HG02763 (cell line): ENCODE measurements at regions not wholly inside any gene's neighbourhood (a gene's known extent, or its start where the extent isn't known, plus 50 kb on each side); places are given as distances from the start of the nearest gene placed in this dataset.
"Not testable (repeated sequence)": the region's sequence is repeated elsewhere in the genome, so short reads cannot be mapped to it uniquely, and the experiment has no call there.

Experiments used
- ATAC-seq: cut with Tn5 transposase; IDR thresholded peaks from one replicate; pipeline ENCODE4 v1.9.1; 2021; ENCODE audit warnings: mild to moderate bottlenecking, moderate library complexity; ENCODE audit not compliant: unreplicated experiment

DNA sequence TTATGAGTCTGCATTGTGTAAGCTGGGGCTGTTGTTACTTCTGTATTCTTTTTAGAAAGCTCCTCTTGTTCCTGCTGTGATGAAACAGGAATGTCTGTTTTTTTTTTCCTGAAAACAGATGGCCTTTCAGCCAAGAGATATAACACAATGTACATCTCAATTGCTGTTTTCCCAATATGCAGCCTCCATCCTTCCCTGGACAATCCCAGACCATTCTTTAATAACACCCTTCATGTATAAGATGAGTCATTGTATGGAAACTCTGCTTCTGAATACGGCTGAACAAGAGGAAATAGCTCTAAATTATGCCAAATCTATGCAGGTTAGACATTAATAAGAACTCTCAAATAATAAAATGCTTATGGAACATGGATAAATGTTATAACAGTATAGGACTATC, 60.2 kb upstream of the LRRC4C start:
- no peak for ATAC-seq

DNA sequence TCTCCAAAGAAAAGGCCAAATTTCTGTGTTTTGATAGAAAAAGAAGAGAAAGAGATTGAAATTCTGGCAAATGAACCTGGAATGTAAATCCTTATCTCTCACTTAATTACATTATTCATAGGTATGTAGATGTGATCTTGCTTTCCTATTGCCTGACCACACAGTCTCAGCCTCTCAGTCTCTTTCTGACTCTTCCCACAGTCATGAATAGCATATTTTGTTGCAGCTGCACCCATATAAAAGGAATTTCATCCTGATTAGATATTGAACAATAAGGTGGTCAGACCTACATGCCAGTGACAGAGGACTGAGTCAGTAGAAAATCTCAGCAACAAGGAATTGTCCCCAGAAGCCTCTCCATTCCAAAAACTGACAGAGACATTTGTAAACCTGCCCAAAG, 62.9 kb upstream of the LRRC4C start:
- no peak for ATAC-seq

DNA sequence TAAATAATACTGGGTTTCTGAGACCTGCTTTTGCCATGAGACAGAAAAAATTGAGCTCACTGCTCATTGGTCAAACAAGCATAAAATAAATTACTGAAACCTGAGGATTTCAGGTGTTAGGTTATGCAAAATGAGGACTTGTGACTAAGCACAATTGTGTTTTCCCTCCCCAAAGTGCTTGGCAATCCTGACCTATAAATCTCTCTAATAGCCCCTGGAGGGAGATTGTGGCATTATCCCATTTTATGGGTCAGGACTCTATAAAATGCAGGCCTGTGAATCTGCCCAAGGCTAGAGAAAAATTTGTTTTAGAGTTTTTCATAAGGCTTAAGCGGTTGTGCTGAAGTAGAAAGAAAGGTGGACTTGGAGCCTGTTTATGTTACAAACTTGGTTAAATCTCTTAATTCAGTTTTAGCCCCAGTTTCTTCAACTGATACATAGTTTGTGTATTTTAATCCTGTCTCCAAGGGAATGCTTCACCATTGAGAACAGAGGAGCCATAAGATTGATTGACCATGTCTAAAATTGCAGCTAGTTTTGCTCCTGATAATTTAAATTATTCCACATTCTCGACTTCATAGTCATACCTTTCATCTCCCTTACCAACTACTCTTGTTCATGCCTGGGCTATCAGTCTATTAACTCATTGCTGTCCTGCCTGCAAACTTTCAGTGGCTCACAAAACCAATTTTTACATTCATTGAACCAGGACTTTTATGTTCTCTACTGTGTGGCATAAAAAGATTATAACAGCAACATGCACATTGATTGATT, 63.6 kb upstream of the LRRC4C start:
- ATAC-seq: no peak

DNA sequence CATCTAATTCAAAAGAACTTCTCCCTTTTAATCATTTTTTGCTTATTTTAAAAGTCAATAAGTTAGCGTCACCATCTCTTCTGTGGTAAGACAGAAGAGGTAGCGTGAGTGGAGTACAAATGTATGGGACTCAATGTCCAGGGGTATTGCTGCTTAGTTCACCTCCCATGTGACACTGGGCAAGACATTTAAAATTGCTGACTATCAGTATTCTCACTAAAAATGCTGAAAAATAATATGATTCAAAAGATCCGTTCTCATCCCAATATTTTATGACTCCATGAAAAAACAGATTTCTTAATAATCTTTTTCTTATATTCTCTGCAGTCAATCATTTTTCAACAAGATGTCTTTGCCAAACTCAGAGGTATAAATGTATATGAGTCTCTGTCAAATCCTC, 68.1 kb upstream of the LRRC4C start:
- ATAC-seq: no peak

DNA sequence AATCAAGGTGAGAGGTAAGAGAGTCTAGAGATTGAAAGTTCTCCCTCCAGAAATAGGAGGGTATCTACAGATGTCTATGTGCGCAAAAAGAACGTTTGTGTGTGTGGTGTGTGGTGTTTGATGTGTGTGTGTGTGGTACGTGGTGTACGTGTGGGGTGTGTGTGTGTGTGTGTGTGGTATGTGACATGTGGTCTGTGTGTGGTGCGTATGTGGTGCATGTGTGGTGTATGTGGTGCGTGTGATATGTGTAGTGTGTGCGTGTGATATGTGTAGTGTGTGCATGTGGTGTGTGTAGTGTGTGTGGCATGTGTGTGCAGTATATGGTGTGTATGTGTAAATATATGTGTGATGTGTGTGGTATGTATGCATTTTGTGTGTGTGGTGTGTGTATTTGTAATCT, 73.0 kb upstream of the LRRC4C start:
- no peak for ATAC-seq

DNA sequence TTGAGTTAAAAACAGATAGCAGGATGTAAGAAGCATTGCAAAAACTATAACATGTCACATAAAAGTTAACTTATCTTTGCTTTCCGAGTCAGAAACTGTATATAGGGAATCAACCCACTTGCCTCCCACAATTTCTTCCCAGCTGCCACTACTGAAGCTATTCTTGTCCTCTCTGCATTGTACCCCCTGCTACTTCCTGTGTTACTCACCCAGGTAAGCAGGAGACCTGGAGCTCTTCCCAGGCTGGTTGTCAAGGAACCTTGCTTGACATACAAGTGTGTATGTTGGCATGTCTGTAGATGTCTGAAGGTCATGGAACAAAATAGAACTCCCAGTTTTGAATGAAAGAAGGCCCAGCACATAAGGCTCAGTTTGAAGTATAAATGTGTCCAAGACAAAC, 74.3 kb upstream of the LRRC4C start:
- ATAC-seq: no peak

DNA sequence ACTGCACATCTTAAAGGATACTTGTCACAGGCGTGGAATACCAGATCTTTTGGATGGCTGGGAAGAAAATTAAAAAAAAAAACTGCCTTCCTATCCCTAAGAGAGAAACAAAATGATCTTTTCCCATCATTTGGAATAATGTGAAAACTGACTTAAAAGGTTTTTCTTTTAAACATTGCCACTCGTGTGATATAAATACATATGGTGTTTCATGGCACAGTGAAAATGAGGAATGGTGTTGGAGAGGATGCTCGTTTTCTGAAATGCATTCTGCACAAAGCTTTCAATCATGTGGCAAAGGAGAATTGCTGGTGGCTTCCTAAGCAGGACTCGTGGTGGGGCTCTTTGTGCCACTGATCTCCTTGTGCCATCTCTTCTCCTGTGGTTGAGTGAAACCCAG, 74.9 kb upstream of the LRRC4C start:
- ATAC-seq: no peak

DNA sequence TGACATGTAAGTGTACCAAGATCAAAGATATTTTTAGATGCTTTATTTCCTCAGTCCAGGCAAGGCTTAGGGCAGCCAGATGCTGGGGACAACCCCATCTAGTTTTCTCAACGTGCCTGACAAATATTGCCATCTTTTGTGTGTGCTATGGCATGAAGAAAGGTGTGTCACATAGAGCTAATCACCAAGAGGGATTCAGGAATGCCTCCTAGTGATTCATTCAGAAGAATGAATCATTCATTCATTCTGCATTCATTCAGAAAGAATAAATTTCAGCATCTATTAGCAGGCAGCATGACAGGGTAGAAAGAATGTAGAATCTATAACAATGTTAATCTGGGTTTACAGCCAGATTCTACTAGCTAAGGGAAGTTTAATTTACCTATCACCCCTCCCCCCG, 75.4 kb upstream of the LRRC4C start:
- ATAC-seq: no peak

DNA sequence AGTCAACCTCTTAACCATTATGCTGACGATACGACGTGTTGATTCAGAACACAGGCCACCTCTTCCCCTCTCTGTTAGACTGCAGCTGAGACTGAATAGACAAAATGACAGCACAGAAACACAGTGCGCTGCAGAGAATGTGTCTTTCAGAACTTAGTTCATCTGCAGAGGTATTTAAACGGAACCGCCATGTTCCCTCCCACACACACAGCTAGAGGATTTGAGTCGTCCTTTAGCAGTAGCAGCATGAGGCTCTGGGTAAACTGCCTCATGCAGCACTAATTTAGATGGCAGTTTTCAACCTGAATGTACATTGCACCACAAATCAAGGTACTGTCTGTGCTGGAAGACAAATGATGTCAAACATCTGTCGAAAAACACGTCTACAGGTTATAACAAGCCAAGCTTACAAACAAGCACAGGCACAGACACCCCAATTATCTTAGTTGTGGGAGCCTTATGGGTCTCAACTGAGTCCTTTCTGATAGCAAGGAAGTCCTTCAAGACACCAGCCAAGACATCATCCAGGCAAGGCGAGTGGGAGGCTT, 76.6 kb upstream of the LRRC4C start:
- no peak for ATAC-seq

DNA sequence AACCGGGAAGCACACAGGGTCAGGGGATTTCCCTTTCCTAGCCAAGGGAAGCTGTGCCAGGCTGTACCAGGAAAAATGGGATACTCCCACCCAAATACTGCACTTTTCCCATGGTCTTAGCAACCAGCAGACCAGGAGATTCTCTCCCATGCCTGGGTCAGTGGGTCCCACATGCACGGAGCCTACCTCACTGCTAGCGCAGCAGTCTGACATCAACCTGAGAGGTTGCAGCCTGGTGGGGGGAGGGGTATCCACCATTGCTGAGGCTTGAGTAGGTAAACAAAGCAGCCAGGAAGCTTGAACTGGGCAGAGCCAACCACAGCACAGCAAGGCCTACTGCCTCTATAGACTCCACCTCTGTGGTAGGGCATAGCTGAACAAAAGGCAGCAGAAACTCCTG, 85.5 kb upstream of the LRRC4C start:
- ATAC-seq: not testable (repeated sequence)

DNA sequence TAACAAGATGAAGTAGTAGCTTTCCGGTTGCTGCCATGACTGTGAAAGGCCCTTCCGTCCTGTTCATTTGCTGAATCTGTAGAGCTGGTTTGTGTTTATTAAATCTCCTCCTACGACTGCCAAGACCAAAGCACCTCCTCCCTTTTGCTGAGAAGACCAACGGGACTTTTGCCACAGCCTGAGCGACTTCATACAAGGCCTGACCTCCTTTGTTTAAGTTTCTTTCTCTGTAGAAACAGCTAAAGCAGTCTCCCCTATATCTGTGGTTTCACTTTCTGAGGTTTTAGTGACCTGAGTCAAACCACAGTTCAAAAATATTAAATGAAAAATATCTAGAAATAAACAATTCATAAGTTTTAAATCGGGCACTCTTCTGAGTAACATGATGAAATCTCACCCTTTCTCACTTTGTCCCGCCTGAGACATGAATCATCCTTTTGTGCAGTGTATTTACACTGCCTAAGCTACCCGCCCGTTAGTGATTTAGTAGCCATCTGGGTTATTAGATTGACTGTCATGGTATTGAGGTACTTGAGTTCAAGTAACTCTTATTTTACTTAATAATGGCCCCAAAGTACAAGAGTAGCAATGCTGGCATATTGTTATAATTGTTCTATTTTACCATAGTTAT, 119.1 kb upstream of the LRRC4C start:
- ATAC-seq: no peak

DNA sequence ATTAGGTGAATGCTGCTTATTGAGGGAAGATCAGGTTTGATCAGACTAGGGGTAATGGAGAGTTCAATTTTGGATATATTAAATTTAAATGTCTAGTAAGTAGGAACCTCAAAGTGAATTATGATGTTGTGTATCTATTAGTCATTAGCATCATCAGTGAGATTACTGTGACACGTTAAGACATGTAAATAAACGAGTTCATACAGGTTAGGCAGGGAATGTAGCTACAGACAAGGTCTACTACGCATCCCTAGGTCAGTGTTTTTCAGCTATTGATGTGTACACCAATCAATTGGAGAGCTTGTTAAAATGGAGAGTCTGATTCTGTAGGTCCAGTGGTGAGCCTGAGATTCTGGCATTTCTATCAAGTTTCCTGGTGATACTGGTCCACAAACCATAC, 120.1 kb upstream of the LRRC4C start:
- no peak for ATAC-seq

DNA sequence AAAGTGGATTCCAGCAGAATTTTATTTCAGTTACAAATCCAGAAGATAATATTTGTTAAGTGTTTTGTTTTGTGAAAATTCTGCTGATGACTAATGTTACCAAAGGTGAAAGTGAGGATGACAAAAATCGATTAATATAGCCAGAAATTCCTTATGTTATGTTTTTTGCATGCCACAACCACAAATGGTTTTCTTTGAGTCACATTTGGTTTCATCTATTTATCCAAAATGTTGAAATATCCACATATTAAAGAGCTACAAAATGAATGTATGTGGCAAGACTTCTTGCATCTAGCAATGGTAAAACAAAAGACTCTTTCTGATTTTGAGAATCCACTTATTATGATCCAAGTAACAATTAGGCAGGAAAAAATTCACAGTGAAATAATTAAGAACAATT, 150.1 kb upstream of the LRRC4C start:
- ATAC-seq: no peak

DNA sequence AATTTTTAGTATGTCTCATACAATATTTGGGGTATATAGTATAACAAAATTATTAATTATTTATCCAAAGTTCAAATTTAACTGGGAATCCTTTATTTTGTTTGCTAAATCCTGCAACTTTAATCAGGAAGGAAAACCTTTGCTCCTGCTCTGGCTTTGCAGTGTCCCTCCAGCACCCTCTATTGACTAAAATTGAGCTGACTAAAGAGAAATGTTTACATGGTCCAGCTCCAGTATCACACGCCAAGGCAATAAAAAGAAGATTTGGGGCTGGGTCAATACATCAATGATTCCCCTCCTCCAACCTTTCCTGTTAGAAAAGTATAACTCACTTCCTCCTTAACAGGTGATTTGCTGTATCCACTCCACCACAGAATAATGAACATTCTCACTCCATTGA, 153.0 kb upstream of the LRRC4C start:
- no peak for ATAC-seq

DNA sequence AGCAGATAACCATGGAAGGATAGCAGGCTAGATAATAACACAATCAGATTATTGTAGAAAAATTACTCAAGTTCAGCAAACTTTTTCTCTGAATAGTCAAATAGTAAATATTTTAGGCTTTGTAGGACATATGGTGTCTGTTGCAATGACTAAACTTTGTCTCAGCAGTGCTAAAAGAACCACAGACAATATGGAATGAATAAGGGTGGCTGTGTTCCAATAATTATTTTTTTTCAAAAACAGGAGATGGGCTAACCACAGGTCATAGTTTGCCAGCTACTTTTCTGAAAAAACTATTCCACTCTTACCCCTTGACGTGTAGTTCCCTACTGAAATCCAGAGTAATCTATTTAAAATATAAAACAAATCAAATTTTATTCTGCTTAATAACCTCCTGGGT, 153.9 kb upstream of the LRRC4C start:
- no peak for ATAC-seq

DNA sequence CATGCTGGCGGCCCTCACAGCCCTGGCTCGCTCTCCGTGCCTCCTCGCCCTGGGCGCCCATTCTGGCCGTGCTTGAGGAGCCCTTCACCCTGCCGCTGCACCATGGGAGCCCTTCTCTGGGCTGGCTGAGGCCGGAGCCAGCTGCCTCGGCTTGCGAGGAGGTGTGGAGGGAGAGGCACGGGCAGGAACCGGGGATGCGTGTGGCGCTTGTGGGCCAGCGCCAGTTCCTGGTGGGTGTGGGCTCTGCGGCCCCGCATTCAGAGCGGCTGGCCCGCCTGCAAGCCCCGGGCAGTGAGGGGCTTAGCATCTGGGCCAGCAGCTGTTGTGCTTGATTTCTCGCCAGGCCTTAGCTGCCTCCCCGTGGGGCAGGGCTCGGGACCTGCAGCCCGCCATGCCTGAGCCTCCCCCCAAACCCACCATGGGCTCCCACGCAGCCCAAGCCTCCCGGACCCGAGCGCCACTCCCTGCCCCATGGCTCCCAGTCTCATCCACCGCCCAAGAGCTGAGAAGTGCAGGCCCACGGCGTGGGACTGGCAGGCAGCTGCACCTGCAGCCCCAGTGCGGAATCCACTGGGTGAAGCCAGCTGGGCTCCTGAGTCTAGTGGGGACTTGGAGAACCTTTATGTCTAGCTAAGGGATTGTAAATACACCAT, 163.4 kb upstream of the LRRC4C start:
- no peak for ATAC-seq

DNA sequence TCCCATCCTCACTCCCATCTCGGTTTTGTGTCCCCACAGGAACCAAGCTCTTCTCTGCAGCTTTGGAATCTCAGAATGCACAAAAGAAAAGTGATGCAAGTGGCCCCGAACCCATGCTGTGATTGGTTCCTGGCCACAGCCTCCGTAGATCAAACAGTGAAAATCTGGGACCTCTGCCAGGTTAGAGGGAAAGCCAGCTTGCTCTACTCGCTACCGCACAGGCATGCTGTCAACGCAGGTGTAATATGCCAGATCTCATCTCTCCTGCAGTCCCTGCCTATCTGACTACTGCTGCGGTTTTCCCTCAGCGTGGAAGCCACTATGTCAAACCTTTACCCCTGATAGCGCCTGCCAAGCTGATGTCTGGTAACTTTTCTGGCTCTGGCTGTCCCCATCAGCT, 200.5 kb upstream of the LRRC4C start:
- ATAC-seq: no peak

DNA sequence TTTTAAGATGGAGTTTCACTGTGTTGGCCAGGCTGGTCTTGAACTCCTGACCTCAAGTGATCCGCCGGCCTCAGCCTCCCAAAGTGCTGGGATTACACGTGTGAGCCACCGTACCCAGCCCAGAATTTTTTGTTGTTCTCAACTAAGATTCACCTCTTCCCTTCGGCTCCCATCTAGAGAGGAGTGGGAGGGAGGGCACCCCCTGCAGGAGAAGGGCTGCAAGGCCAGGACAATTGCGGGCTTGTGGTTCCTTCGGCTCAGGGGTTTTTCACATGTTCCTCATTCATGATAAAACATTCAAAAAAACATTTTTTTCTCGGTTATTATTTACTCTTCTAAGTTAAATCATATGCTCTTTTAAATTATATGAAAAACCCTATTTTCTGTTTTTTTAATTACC, 201.1 kb upstream of the LRRC4C start:
- no peak for ATAC-seq

DNA sequence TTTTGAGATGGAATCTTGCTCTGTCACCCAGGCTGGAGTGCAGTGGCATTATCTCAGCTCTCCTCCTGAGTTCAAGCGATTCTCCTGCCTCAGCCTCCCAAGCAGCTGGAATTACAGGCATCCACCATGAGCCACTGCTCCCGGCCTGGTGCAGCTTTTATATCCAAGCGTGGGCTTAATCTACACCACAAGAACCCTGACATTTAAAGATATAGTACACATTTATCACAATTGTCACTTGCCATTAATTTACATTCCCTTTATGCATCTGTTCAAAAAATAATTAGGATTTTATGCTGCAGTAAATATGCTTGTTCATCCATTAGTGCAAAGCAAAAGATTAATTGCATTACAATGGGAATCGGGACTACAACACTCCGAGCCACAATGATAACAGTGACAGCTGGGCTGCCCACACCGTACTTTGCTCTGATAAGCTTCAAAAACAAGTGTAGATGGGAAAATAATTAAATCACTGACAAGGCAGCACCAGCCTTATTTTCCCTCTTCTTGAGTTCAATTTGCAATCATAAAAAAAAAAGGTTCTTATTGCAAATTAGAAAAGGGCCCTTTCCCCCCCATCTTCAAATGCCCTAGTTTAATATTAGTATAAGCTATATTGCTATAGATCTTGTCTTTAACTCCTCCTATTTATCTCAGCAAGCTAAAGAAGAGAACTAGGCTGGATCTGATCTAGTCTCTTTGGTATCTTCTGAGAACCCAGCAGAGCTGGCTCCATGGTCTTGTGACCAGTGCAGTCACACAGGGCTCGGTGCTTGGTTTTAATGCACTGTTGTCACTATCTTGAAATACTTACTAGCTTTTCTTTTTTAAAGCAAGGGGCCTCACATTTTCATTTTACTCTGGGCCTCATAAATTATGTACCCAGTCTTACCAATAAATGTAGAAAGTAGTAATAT, 206.2 kb upstream of the LRRC4C start:
- ATAC-seq: no peak

DNA sequence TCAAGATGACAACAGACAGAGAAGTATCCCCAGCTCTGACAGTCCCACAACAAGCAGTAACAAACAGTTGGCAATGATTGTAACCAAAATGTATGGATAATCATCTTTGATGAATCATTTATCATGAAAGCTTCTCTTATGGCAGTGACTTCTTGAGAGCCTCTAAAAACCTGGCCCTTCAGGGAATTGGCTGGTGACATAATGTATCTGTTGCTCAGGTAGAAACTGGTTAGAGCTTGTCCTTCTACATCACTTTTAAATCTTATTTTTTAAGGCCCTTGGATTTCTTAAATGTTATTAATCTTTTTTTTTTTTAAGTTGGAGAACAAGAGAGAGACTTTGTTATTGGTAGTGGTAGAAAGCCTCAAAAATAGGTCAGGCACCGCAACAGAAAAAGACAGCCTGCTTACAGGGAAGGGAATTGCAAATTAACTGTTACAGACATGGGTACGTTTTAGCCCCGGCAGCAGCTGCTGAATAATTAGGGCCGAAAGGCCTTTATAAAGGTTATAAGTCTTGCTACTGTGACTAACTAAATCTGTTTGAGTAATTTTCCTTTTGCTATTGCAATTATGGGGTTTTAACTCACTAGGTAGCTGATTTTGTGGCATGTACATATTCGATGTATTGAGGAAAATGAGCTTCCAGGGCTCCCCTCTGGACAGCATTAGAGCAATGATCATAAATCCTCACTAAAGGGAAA, 207.7 kb upstream of the LRRC4C start:
- ATAC-seq: no peak
